ENCODE measurements at regions not wholly inside any gene's neighbourhood (a gene's known extent, or its start where the extent isn't known, plus 50 kb on each side); places are given as distances from the start of the nearest gene placed in this dataset.

DNA sequence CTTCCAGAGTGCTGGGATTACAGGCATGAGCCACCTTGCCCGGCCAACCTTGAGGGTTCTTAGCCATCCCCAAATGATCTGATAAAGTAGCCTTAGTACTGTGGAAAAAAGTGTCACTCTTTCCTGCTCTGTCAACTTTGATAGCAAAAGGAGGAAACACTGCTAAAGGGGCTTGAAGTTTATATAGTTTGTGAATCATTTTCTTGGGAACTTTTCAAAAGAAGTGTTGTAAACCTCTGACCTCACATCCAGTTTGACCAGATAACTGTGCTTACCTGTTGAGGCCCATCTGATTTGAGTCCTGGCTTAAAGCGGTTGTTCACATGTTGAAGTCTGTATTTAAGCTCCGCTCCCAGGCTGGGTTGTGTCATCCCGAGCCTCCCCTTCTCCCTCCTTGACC is 303.3 kb downstream of the DOCK8 start:
- TF ChIP-seq, protein P1, sequence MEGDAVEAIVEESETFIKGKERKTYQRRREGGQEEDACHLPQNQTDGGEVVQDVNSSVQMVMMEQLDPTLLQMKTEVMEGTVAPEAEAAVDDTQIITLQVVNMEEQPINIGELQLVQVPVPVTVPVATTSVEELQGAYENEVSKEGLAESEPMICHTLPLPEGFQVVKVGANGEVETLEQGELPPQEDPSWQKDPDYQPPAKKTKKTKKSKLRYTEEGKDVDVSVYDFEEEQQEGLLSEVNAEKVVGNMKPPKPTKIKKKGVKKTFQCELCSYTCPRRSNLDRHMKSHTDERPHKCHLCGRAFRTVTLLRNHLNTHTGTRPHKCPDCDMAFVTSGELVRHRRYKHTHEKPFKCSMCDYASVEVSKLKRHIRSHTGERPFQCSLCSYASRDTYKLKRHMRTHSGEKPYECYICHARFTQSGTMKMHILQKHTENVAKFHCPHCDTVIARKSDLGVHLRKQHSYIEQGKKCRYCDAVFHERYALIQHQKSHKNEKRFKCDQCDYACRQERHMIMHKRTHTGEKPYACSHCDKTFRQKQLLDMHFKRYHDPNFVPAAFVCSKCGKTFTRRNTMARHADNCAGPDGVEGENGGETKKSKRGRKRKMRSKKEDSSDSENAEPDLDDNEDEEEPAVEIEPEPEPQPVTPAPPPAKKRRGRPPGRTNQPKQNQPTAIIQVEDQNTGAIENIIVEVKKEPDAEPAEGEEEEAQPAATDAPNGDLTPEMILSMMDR (IDR thresholded peaks at IDR 0.05) = no peak
- TF ChIP-seq POLR2A (IDR thresholded peaks at IDR 0.05) = no peak
